HTR-8/SVneo (cell line): ENCODE measurements at regions not wholly inside any gene's neighbourhood (a gene's known extent, or its start where the extent isn't known, plus 50 kb on each side); places are given as distances from the start of the nearest gene placed in this dataset.
"Not testable (repeated sequence)": the region's sequence is repeated elsewhere in the genome, so short reads cannot be mapped to it uniquely, and the experiment has no call there.

Experiments
- DNase-seq: peaks from one replicate; pipeline ENCODE4 v3.0.0; 2011; ENCODE audit warnings: low spot score, mixed read lengths; ENCODE audit not compliant: insufficient read length
- FAIRE-seq: peaks from 2 replicates; lab custom pipeline; 2011; peaks lifted over from hg19 to GRCh38; lab: Jason Lieb, UNC

DNA sequence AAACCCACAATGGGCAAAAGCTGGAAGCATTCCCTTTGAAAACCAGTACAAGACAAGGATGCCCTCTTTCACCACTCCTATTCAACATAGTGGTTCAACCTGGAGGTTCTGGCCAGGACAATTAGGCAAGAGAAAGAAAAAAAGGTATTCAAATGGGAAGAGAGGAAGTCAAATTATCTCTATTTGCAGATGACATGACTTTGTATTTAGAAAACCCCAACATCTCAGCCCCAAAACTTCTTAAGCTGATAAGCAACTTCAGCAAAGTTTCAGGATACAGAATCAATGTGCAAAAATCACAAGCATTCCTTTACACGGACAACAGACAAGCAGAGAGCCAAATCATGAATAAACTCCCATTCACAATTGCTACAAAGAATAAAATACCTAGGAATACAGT is 246.9 kb downstream of the DMAC1 start:
- not testable (repeated sequence) for FAIRE-seq, DNase-seq

GRCh38 chr9:7549249-7549648 is 250.3 kb downstream of the DMAC1 start:
- no peak for FAIRE-seq
- no peak for DNase-seq

DNA sequence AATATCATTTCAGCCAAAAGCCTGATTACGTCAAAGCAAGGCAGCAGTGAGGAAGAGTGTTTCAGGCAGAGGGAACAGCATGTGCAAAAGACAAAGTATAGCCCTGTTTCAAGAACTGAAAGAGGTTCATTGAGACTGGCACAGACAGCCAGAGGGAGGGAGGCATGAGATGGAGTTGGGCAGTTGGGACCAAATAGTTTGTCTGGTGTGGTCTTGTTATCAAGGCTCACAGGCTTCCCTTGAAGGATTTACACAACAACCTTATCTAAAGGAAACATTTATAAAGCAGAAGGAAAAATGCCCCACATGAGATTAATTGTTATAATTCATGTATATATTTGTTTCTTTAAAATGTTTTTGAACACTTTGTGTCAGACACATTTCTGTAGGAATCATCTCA is 253.3 kb downstream of the DMAC1 start:
- no peak for FAIRE-seq
- DNase-seq = no peak

GRCh38 chr9:7545371-7546165 is 254.0 kb downstream of the DMAC1 start:
- no peak for FAIRE-seq
- DNase-seq = no peak

DNA sequence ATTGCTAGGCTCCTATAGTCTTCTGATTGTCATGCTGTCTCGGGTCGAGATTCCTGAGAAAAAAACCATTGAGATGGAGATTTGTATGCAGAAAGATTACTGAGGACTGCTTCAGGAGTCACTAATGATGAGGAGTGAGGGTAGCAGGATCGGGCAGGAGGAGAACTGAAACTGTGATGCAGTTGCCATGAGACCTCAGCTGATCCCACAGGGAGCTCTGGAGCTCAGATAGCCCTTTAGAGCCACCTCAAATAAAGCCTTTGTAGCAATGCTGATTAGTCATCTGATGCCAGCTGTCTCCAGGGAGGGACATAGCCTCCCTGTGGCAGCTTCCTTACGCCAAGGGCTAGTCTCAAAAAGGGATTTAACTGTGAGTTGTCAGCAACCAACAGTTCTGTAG is 256.9 kb downstream of the DMAC1 start:
- DNase-seq (no peak), FAIRE-seq (no peak)

DNA sequence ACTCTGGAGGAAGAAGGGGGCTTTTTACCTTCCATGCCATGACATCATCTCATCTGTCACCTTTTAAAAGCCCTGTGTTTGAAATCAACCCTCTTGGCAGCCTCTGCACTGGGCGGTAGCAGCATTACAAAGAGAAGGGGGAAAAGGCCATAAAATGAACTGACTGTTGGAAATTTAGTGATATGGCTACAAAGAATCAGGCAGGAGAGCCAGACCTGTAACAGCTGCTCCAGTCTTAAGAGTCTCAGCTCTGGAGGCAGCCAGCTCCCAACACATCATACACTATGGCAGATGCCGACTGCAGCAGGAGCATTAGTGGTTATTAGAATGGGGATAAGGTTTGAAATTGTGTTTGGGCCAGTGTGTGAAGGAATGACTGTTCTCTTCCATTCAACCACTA is 257.5 kb downstream of the DMAC1 start:
- FAIRE-seq (no peak), DNase-seq (no peak)

- no peak for FAIRE-seq
- DNase-seq = peak; percentile 2
These were observed 263.2 kb downstream of the DMAC1 start for GRCh38 chr9:7536310-7536939.

DNA sequence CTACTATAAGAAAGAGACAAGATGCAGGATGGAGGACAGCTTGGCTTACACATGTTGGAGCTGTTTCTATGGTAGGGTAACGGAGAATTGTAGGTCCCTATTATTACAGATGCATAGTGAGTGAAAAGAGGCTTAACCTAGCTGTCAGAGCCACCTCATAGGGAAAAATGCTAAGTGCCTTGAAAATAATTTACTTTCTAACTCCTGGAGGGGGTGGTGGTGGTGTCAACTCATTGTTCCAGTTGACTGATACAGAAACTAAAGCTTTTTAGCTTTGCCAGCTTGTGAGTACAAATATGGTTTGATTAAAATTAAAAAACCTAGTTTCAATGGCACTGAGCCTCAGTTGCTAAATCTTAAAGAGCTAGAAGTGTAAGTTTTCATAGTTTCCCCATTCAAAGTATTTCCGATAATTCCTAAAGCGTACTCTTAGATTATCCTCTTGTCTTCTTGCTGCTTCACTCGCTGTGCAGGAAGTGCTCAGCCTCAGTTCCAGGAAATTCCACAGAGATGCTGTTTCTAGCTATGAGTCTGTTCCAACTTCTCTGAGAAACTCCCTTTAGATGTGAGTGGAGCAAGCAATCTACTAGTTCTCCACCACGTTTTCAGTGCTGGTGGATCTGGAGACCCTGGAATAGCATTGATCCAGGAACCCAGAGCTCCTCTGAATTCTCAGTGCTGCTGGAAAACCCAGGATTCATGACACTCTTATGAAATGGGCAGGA is 265.2 kb downstream of the DMAC1 start:
- FAIRE-seq (no peak), DNase-seq (no peak)

GRCh38 chr9:7533376-7534090 is 266.0 kb downstream of the DMAC1 start:
- DNase-seq (no peak), FAIRE-seq (no peak)

DNA sequence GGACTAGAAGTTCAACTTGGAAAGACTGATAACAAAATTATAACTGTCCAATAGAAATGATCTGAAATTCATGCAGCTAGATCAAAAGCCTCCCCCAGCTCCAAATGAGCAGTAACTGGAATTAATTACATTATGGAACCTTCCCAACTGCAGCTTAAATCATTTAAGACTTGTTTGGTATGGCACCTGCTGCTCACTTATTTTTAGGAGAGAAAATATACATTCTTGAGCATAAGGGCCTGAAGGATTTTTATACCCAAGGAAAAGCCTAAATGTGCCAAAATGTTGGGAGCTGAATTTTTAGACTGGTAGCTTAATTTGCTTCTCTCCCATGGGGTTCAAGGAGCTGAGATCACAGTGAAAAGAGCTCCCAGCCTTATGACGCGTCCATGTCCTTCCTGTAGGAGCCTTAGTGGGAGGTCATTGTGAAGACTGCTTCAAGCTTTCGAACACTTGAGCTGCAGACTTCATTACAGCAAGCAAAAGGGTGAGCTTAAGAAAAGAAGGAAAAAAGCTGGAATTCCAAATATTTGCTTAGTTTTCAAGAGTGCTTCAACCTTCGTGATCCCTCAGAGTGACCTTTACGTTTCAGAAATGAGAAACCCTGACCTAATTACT is 276.0 kb downstream of the DMAC1 start:
- DNase-seq (no peak), FAIRE-seq (no peak)

DNA sequence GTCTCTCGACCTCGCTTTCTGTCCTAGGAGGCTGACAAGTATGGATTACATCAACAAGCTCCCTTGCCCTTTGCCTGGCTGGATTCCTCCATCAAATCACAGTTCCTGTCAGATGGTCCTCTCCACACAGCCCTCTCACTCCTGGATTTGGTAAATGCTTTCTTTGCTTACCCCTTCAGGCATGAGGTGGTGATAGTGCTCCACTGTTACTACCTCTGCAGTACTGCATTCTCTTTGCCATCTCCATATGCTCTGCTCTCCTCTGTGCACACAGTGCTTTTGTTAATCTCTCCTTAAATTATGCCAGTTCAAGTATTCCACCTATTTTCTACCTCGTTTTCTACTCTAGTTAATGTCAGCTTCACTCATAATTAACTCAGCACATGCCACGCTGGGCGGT is 279.2 kb downstream of the DMAC1 start:
- DNase-seq = no peak
- no peak for FAIRE-seq

GRCh38 chr9:7516376-7516775 is 283.2 kb downstream of the DMAC1 start:
- DNase-seq (no peak), FAIRE-seq (no peak)

DNA sequence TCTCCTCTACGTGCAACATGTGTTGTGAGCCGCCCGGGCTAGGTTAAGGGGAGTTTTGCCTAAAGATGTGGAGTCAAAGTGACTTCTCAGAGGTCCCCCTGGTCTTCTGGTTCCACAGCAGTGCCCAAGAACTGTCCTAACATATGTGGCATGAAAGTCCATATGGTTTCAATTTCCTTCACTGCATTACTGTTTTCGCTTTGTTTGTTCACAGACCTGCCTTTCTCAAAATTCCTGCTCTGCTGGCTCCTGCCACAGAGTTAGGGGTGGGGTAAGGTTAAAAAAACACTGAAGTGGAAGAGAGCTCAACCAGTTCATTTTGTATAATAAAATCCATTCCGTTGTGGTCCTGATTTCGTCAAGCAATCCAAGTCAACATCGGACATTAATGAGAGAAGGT is 289.4 kb downstream of the DMAC1 start:
- FAIRE-seq = no peak
- DNase-seq = no peak

GRCh38 chr9:7509576-7510145 is 289.9 kb downstream of the DMAC1 start:
- DNase-seq = no peak
- no peak for FAIRE-seq

DNA sequence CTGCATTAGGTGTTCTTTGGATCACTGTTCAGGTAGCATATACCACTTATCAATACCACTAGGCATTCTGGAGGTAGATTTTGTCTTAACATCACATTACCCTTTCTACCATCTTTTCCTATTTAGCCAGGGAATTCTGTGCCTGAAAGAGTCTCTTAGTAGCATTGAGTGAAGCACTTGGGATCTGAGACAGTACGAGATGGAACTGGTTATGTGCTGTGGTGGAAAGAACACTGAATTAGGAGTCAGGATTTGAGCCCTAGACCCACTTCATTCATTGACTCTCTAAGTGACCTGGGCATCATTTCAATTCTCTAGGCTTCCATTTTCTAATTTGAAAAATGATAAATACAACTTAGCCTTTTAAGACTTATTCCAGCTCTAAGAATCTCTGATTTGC is 291.1 kb downstream of the DMAC1 start:
- DNase-seq (no peak), FAIRE-seq (no peak)

DNA sequence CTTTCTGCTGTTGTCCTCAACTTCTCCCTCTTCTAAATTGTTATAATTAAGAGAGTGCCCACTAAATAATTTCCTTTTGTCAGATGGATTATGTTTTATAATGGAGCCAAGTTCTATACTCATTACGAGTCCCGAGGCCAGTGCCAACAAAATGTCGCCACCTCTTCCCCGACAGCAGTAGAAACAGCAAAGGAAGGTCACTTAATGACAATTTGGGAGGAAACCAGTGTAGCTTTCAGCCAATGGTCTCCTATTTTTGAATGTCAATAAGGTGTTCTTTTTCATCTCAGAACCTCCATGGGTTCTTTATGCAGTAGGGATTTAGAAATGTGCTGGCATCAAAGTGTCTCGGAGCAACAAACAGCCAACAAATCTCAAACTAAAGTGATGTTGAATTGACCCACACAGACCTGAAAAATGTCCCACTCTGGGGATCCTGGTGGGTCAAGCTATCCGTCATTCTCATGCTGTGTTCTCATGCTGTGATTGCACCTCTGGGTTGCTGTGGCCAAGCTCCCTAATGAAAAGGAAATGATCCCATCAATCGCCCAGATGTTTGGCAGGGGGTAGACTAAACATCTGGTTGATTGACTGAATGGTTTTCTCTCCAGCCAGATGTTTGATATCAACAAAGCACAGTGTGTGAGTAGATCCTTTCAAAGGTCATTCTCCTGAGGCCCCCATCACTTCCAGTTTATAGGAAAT is 291.9 kb downstream of the DMAC1 start:
- no peak for DNase-seq
- FAIRE-seq = no peak

DNA sequence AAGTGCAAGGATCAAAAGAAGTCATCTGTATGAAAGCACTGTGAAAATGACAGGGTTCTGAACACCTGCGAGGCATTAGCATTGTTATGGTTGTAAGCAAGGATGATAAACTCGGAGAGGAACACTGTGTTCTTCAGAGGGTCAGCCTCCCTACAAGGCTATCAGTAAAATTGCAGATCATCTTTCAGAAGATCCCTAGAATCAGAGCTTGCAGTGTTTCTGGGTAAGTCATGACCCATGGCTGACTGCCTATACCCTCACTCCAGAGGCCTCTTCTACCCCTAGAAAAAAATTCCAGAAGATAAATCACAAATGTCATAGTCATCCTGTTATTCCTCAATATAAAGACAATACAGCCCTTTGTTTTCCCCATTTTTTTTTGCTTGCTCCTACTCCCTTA is 292.6 kb downstream of the DMAC1 start:
- DNase-seq (no peak), FAIRE-seq (no peak)

- DNase-seq = no peak
- FAIRE-seq = no peak
These were observed 299.1 kb downstream of the DMAC1 start for GRCh38 chr9:7500521-7500920.

- DNase-seq (no peak), FAIRE-seq (no peak)
These were observed 307.9 kb downstream of the DMAC1 start for GRCh38 chr9:7491641-7492040.
